ENCODE measurements at regions not wholly inside any gene's neighbourhood (a gene's known extent, or its start where the extent isn't known, plus 50 kb on each side); places are given as distances from the start of the nearest gene placed in this dataset.
A peak's percentile ranks its signal among the peaks of the same experiment; 100 is the strongest.
"Not testable (repeated sequence)": the region's sequence is repeated elsewhere in the genome, so short reads cannot be mapped to it uniquely, and the experiment has no call there.

DNA sequence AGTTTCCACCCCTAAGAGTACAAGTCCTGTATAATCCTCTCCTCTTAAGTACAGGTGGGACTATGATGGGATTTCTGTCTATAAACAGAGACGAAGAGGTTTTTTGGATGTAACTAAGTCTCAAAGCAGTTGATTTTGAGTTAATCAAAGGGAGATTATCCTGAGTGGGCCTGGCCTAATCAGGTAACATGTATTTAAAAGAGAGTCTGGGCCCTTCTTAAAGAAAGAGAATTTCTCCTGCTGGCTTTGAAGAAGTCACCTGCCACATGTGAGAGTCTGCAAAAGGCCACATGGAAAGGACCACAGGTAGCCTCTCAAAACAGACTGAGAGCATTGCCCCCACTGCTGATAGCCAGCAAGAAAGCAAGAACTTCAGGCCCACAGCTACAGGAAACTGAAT, 142.3 kb downstream of the IRX5 start:
- H3K18ac ChIP-seq (ENCODE audit: low read length), result no peak overlapping the region
- H2AK5ac ChIP-seq (ENCODE audit: low read depth, low read length), result no peak overlapping the region
- H3K4ac ChIP-seq (ENCODE audit: low read length), result no peak overlapping the region
- no peaks in the 10 kb centered on the region for H3K79me1 ChIP-seq (ENCODE audit: low read depth, low read length)
- H2BK12ac ChIP-seq (ENCODE audit: low read length), result no peak overlapping the region
- no peak overlapping the region for H4K8ac ChIP-seq (ENCODE audit: low read depth, low read length)
- H3K36me3 ChIP-seq (replicated peaks in 1 of 2; ENCODE audit: control insufficient read depth in 2 of 2, insufficient read depth in 2 of 2, low read length in 2 of 2), result no peaks in the 10 kb centered on the region
- no peak overlapping the region for H3K9ac ChIP-seq (ENCODE audit: low read depth, low read length, poor library complexity)
- no peak overlapping the region for H3K14ac ChIP-seq (ENCODE audit: low read length)
- H2BK5ac ChIP-seq (ENCODE audit: low read length), result no peak overlapping the region
- H3K4me3 ChIP-seq (ENCODE audit: low read length in 2 of 2), result no peak overlapping the region
- no peak for DNase-seq (ENCODE audit: low spot score)
- no peak overlapping the region for H2AFZ ChIP-seq (ENCODE audit: low read length)
- no peaks in the 10 kb centered on the region for H3K9me3 ChIP-seq (replicated peaks in 1 of 2; ENCODE audit: control insufficient read depth in 2 of 2, insufficient read depth in 1 of 2, low read depth in 1 of 2, low read length in 2 of 2)
- H3K27ac ChIP-seq (replicated peaks; ENCODE audit: low read length), result no peak overlapping the region
- H2BK120ac ChIP-seq (ENCODE audit: low read depth, low read length), result no peak overlapping the region
- H3K4me1 ChIP-seq (ENCODE audit: control insufficient read depth in 2 of 2, insufficient read depth in 1 of 2, low read depth in 1 of 2, low read length in 2 of 2), result no peaks in the 10 kb centered on the region
- H2BK15ac ChIP-seq (ENCODE audit: low read length), result no peak overlapping the region
- no CpG with 5 or more reads among the region's 1 CpG for WGBS, 2 donors (ENCODE audit: extremely low coverage in 2 of 2, insufficient read length in 2 of 2, insufficient replicate concordance in 1 of 2)
- no peak overlapping the region for H3K23ac ChIP-seq (ENCODE audit: low read depth, low read length, poor library complexity)
- H3K4me2 ChIP-seq (ENCODE audit: insufficient read depth, low read length, poor library complexity, severe bottlenecking), result no peak overlapping the region
- no peak overlapping the region for H4K91ac ChIP-seq (ENCODE audit: low read depth, low read length, poor library complexity)
- no peaks in the 10 kb centered on the region for H3K27me3 ChIP-seq (ENCODE audit: control insufficient read depth in 3 of 3, insufficient read depth in 3 of 3, low read depth in 1 of 3, low read length in 3 of 3)

- no peaks in the 10 kb centered on the region for H3K27me3 ChIP-seq (ENCODE audit: control insufficient read depth in 3 of 3, insufficient read depth in 3 of 3, low read depth in 1 of 3, low read length in 3 of 3)
- H4K8ac ChIP-seq (ENCODE audit: low read depth, low read length), result no peak overlapping the region
- H2BK15ac ChIP-seq (ENCODE audit: low read length), result peak overlapping the region; percentile 18
- no peak overlapping the region for H3K9ac ChIP-seq (ENCODE audit: low read depth, low read length, poor library complexity)
- no peak overlapping the region for H3K23ac ChIP-seq (ENCODE audit: low read depth, low read length, poor library complexity)
- no peaks in the 10 kb centered on the region for H3K4me1 ChIP-seq (ENCODE audit: control insufficient read depth in 2 of 2, insufficient read depth in 1 of 2, low read depth in 1 of 2, low read length in 2 of 2)
- no peaks in the 10 kb centered on the region for H3K36me3 ChIP-seq (replicated peaks in 1 of 2; ENCODE audit: control insufficient read depth in 2 of 2, insufficient read depth in 2 of 2, low read length in 2 of 2)
- no peak overlapping the region for H2BK5ac ChIP-seq (ENCODE audit: low read length)
- DNase-seq (ENCODE audit: low spot score), result no peak
- H3K9me3 ChIP-seq (replicated peaks in 1 of 2; ENCODE audit: control insufficient read depth in 2 of 2, insufficient read depth in 1 of 2, low read depth in 1 of 2, low read length in 2 of 2), result no peaks in the 10 kb centered on the region
- H3K14ac ChIP-seq (ENCODE audit: low read length), result no peak overlapping the region
- no peak overlapping the region for H3K27ac ChIP-seq (replicated peaks; ENCODE audit: low read length)
- no peak overlapping the region for H2AFZ ChIP-seq (ENCODE audit: low read length)
- WGBS, 2 donors (ENCODE audit: extremely low coverage in 2 of 2, insufficient read length in 2 of 2, insufficient replicate concordance in 1 of 2), result no CpG with 5 or more reads among the region's 4 CpGs
- no peak overlapping the region for H2AK5ac ChIP-seq (ENCODE audit: low read depth, low read length)
- H3K18ac ChIP-seq (ENCODE audit: low read length), result no peak overlapping the region
- no peak overlapping the region for H3K4me2 ChIP-seq (ENCODE audit: insufficient read depth, low read length, poor library complexity, severe bottlenecking)
- H3K4ac ChIP-seq (ENCODE audit: low read length), result no peak overlapping the region
- H4K91ac ChIP-seq (ENCODE audit: low read depth, low read length, poor library complexity), result no peak overlapping the region
- H3K4me3 ChIP-seq (ENCODE audit: low read length in 2 of 2), result no peak overlapping the region
- no peak overlapping the region for H2BK12ac ChIP-seq (ENCODE audit: low read length)
- H2BK120ac ChIP-seq (ENCODE audit: low read depth, low read length), result no peak overlapping the region
- no peaks in the 10 kb centered on the region for H3K79me1 ChIP-seq (ENCODE audit: low read depth, low read length)
Measured at GRCh38 chr16:55073830-55074229, 143.2 kb downstream of the IRX5 start.

- not testable (repeated sequence) for H3K27ac ChIP-seq (replicated peaks; ENCODE audit: low read length); DNase-seq (ENCODE audit: low spot score); H4K8ac ChIP-seq (ENCODE audit: low read depth, low read length); H3K36me3 ChIP-seq (replicated peaks in 1 of 2; ENCODE audit: control insufficient read depth in 2 of 2, insufficient read depth in 2 of 2, low read length in 2 of 2); H4K91ac ChIP-seq (ENCODE audit: low read depth, low read length, poor library complexity); H3K27me3 ChIP-seq (ENCODE audit: control insufficient read depth in 3 of 3, insufficient read depth in 3 of 3, low read depth in 1 of 3, low read length in 3 of 3); H3K14ac ChIP-seq (ENCODE audit: low read length); H2BK12ac ChIP-seq (ENCODE audit: low read length); H2AFZ ChIP-seq (ENCODE audit: low read length); H2BK15ac ChIP-seq (ENCODE audit: low read length); H2BK120ac ChIP-seq (ENCODE audit: low read depth, low read length); H3K79me1 ChIP-seq (ENCODE audit: low read depth, low read length); H3K18ac ChIP-seq (ENCODE audit: low read length); H3K9ac ChIP-seq (ENCODE audit: low read depth, low read length, poor library complexity); H2BK5ac ChIP-seq (ENCODE audit: low read length); H3K23ac ChIP-seq (ENCODE audit: low read depth, low read length, poor library complexity); H3K4me3 ChIP-seq (ENCODE audit: low read length in 2 of 2); H2AK5ac ChIP-seq (ENCODE audit: low read depth, low read length); H3K4me1 ChIP-seq (ENCODE audit: control insufficient read depth in 2 of 2, insufficient read depth in 1 of 2, low read depth in 1 of 2, low read length in 2 of 2); H3K4ac ChIP-seq (ENCODE audit: low read length); H3K4me2 ChIP-seq (ENCODE audit: insufficient read depth, low read length, poor library complexity, severe bottlenecking); H3K9me3 ChIP-seq (replicated peaks in 1 of 2; ENCODE audit: control insufficient read depth in 2 of 2, insufficient read depth in 1 of 2, low read depth in 1 of 2, low read length in 2 of 2)
- no CpG with 5 or more reads among the region's 7 CpGs for WGBS, 2 donors (ENCODE audit: extremely low coverage in 2 of 2, insufficient read length in 2 of 2, insufficient replicate concordance in 1 of 2)
Measured at GRCh38 chr16:55075208-55075607, 144.5 kb downstream of the IRX5 start.

GRCh38 chr16:55076053-55076452, 145.4 kb downstream of the IRX5 start:
- no CpG with 5 or more reads among the region's 1 CpG for WGBS, 2 donors (ENCODE audit: extremely low coverage in 2 of 2, insufficient read length in 2 of 2, insufficient replicate concordance in 1 of 2)
- Histone ChIP-seq H3K14ac (ENCODE audit: low read length) (no peak overlapping the region), H3K4me3 (ENCODE audit: low read length in 2 of 2) (no peak overlapping the region), H2AFZ (ENCODE audit: low read length) (no peak overlapping the region), H2BK15ac (ENCODE audit: low read length) (no peak overlapping the region), H2BK12ac (ENCODE audit: low read length) (no peak overlapping the region), H3K9me3 (replicated peaks in 1 of 2; ENCODE audit: control insufficient read depth in 2 of 2, insufficient read depth in 1 of 2, low read depth in 1 of 2, low read length in 2 of 2) (no peaks in the 10 kb centered on the region), H4K91ac (ENCODE audit: low read depth, low read length, poor library complexity) (no peak overlapping the region), H3K23ac (ENCODE audit: low read depth, low read length, poor library complexity) (no peak overlapping the region), H3K4me1 (ENCODE audit: control insufficient read depth in 2 of 2, insufficient read depth in 1 of 2, low read depth in 1 of 2, low read length in 2 of 2) (no peaks in the 10 kb centered on the region), H3K4ac (ENCODE audit: low read length) (no peak overlapping the region), H3K27me3 (ENCODE audit: control insufficient read depth in 3 of 3, insufficient read depth in 3 of 3, low read depth in 1 of 3, low read length in 3 of 3) (peaks cover 0 to 5% (median 0%) of the 10 kb centered on the region in 3 experiments), H3K4me2 (ENCODE audit: insufficient read depth, low read length, poor library complexity, severe bottlenecking) (no peak overlapping the region), H3K9ac (ENCODE audit: low read depth, low read length, poor library complexity) (no peak overlapping the region), H3K36me3 (replicated peaks in 1 of 2; ENCODE audit: control insufficient read depth in 2 of 2, insufficient read depth in 2 of 2, low read length in 2 of 2) (no peaks in the 10 kb centered on the region), H3K79me1 (ENCODE audit: low read depth, low read length) (no peaks in the 10 kb centered on the region), H4K8ac (ENCODE audit: low read depth, low read length) (no peak overlapping the region), H2BK5ac (ENCODE audit: low read length) (no peak overlapping the region), H2AK5ac (ENCODE audit: low read depth, low read length) (no peak overlapping the region), H3K18ac (ENCODE audit: low read length) (no peak overlapping the region), H3K27ac (replicated peaks; ENCODE audit: low read length) (no peak overlapping the region), H2BK120ac (ENCODE audit: low read depth, low read length) (no peak overlapping the region)
- no peak for DNase-seq (ENCODE audit: low spot score)
